NB4 (cell line): ENCODE measurements at regions not wholly inside any gene's neighbourhood (a gene's known extent, or its start where the extent isn't known, plus 50 kb on each side); places are given as distances from the start of the nearest gene placed in this dataset.
"Not testable (repeated sequence)": the region's sequence is repeated elsewhere in the genome, so short reads cannot be mapped to it uniquely, and the experiment has no call there.

Experiments used
- DNase-seq: peaks from one replicate; pipeline ENCODE4 v3.0.0; 2010; ENCODE audit warnings: low read depth
- H3K4me3 ChIP-seq: one replicate; pipeline ENCODE4 v1.5.1; 2011; ENCODE audit warnings: mild to moderate bottlenecking, low read depth, low read length, moderate library complexity
- CTCF ChIP-seq: IDR thresholded peaks from one replicate; pipeline ENCODE4 v1.5.1; 2012; ENCODE audit warnings: low read depth, low read length
- MAX ChIP-seq: IDR thresholded peaks from 2 replicates; pipeline ENCODE4 v1.6.1; 2011; ENCODE audit warnings: low read depth, low read length
- MYC ChIP-seq: IDR thresholded peaks from 2 replicates; pipeline ENCODE4 v1.6.1; 2011; ENCODE audit warnings: low read depth, low read length
- POLR2A ChIP-seq: IDR thresholded peaks from 2 replicates; pipeline ENCODE4 v1.6.1; 2011; ENCODE audit warnings: mild to moderate bottlenecking; ENCODE audit not compliant: insufficient read length; ENCODE audit errors: extremely low read depth

- no peak overlapping the region for H3K4me3 ChIP-seq
- DNase-seq = no peak
- TF ChIP-seq MAX (no peak), MYC (no peak), POLR2A (no peak), CTCF (no peak)
These were observed 709.0 kb downstream of the KLHL13 start for GRCh38 chrX:117407449-117408150.

GRCh38 chrX:117400839-117401238 is 715.8 kb downstream of the KLHL13 start:
- DNase-seq = no peak
- H3K4me3 ChIP-seq = no peak overlapping the region
- TF ChIP-seq POLR2A (no peak), CTCF (no peak), MAX (no peak), MYC (no peak)

GRCh38 chrX:117400005-117400404 is 716.6 kb downstream of the KLHL13 start:
- H3K4me3 ChIP-seq = no peak overlapping the region
- no peak for TF ChIP-seq MAX
- TF ChIP-seq MYC = no peak
- TF ChIP-seq POLR2A = no peak
- no peak for DNase-seq

- no peak for DNase-seq
- no peak for TF ChIP-seq CTCF
- TF ChIP-seq MAX = no peak
- TF ChIP-seq POLR2A = no peak
- TF ChIP-seq MYC = no peak
- H3K4me3 ChIP-seq = no peak overlapping the region
These were observed 718.8 kb downstream of the KLHL13 start for GRCh38 chrX:117397844-117398243.

- not testable (repeated sequence) for DNase-seq, H3K4me3 ChIP-seq
These were observed 722.0 kb downstream of the KLHL13 start for GRCh38 chrX:117394506-117395070.

- DNase-seq, H3K4me3 ChIP-seq: not testable (repeated sequence)
These were observed 724.2 kb downstream of the KLHL13 start for GRCh38 chrX:117392360-117392759.

- H3K4me3 ChIP-seq = no peak overlapping the region
- DNase-seq = peak; percentile 8
- no peak for TF ChIP-seq MYC
- TF ChIP-seq POLR2A = no peak
- TF ChIP-seq MAX = no peak
- no peak for TF ChIP-seq CTCF
These were observed 740.1 kb downstream of the KLHL13 start for GRCh38 chrX:117376460-117376859.
